ENCODE measurements at regions not wholly inside any gene's neighbourhood (a gene's known extent, or its start where the extent isn't known, plus 50 kb on each side); places are given as distances from the start of the nearest gene placed in this dataset.

GRCh38 chr16:79959226-79959625 is 358.7 kb upstream of the MAF start:
- TF ChIP-seq CTCF (IDR thresholded peaks at IDR 0.05) = no peak
- TF ChIP-seq ATF3 (CRISPR knock-in tag; conservative IDR thresholded peaks at IDR 0.05) = no peak
- no peak for TF ChIP-seq GTF2I (CRISPR knock-in tag; conservative IDR thresholded peaks at IDR 0.05)
- TF ChIP-seq MAX (CRISPR knock-in tag; IDR thresholded peaks at IDR 0.05) = no peak
- TF ChIP-seq ZBTB21 (CRISPR knock-in tag; IDR thresholded peaks at IDR 0.05; ENCODE audit: borderline replicate concordance) = no peak
- no peak for TF ChIP-seq E2F1 (CRISPR knock-in tag; IDR thresholded peaks at IDR 0.05)
- TF ChIP-seq USF1 (CRISPR knock-in tag; IDR thresholded peaks at IDR 0.05) = no peak
- TF ChIP-seq FOXP1 (CRISPR knock-in tag; IDR thresholded peaks at IDR 0.05; ENCODE audit: borderline replicate concordance) = no peak
- TF ChIP-seq, protein P1, sequence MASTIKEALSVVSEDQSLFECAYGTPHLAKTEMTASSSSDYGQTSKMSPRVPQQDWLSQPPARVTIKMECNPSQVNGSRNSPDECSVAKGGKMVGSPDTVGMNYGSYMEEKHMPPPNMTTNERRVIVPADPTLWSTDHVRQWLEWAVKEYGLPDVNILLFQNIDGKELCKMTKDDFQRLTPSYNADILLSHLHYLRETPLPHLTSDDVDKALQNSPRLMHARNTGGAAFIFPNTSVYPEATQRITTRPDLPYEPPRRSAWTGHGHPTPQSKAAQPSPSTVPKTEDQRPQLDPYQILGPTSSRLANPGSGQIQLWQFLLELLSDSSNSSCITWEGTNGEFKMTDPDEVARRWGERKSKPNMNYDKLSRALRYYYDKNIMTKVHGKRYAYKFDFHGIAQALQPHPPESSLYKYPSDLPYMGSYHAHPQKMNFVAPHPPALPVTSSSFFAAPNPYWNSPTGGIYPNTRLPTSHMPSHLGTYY (CRISPR knock-in tag; IDR thresholded peaks at IDR 0.05) = no peak
- TF ChIP-seq, protein P2, sequence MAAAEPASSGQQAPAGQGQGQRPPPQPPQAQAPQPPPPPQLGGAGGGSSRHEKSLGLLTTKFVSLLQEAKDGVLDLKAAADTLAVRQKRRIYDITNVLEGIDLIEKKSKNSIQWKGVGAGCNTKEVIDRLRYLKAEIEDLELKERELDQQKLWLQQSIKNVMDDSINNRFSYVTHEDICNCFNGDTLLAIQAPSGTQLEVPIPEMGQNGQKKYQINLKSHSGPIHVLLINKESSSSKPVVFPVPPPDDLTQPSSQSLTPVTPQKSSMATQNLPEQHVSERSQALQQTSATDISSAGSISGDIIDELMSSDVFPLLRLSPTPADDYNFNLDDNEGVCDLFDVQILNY (CRISPR knock-in tag; IDR thresholded peaks at IDR 0.05) = no peak
- TF ChIP-seq USF2 (CRISPR knock-in tag; IDR thresholded peaks at IDR 0.05) = no peak
- TF ChIP-seq, protein P3, sequence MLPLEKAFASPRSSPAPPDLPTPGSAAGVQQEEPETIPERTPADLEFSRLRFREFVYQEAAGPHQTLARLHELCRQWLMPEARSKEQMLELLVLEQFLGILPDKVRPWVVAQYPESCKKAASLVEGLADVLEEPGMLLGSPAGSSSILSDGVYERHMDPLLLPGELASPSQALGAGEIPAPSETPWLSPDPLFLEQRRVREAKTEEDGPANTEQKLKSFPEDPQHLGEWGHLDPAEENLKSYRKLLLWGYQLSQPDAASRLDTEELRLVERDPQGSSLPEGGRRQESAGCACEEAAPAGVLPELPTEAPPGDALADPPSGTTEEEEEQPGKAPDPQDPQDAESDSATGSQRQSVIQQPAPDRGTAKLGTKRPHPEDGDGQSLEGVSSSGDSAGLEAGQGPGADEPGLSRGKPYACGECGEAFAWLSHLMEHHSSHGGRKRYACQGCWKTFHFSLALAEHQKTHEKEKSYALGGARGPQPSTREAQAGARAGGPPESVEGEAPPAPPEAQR (CRISPR knock-in tag; IDR thresholded peaks at IDR 0.05) = no peak
- no peak for TF ChIP-seq NR1H2 (CRISPR knock-in tag; IDR thresholded peaks at IDR 0.05)
- TF ChIP-seq, protein P4, sequence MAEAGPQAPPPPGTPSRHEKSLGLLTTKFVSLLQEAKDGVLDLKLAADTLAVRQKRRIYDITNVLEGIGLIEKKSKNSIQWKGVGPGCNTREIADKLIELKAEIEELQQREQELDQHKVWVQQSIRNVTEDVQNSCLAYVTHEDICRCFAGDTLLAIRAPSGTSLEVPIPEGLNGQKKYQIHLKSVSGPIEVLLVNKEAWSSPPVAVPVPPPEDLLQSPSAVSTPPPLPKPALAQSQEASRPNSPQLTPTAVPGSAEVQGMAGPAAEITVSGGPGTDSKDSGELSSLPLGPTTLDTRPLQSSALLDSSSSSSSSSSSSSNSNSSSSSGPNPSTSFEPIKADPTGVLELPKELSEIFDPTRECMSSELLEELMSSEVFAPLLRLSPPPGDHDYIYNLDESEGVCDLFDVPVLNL (CRISPR knock-in tag; IDR thresholded peaks at IDR 0.05; ENCODE audit: borderline replicate concordance, low read depth) = no peak

All from WTC11 (cell line).